Activated naive CD4-positive, alpha-beta T cell treated with anti-CD3 and anti-CD28 coated beads, Interleukin-2, amount 10 ng/mL, durations not matched to agents 7 days and 5 days (primary cell): ENCODE measurements at regions not wholly inside any gene's neighbourhood (a gene's known extent, or its start where the extent isn't known, plus 50 kb on each side); places are given as distances from the start of the nearest gene placed in this dataset.

Experiments used
- CTCF ChIA-PET: fragments of 350-600 bp; sonication (Branson Sonifier 250); formaldehyde crosslinking; loops from one replicate; lab custom pipeline; 2021; ENCODE audit warnings: antibody characterized with exemption; lab: Charles Lee
- DNase-seq: peaks from one replicate; pipeline ENCODE4 v3.0.0-alpha.2; 2020
- H3K27ac Mint-ChIP-seq: one replicate; pipeline ENCODE4 v1.8.0; 2021; ENCODE audit warnings: mild to moderate bottlenecking, moderate library complexity, mixed read lengths
- H3K27me3 Mint-ChIP-seq: one replicate; pipeline ENCODE4 v1.8.0; 2021; ENCODE audit warnings: mild to moderate bottlenecking, mixed read lengths
- H3K36me3 Mint-ChIP-seq: one replicate; pipeline ENCODE4 v1.8.0; 2021; ENCODE audit warnings: mixed read lengths
- H3K4me1 Mint-ChIP-seq: one replicate; pipeline ENCODE4 v1.8.0; 2021; ENCODE audit warnings: mixed read lengths
- H3K4me3 Mint-ChIP-seq: one replicate; pipeline ENCODE4 v1.8.0; 2021; ENCODE audit warnings: mild to moderate bottlenecking, moderate library complexity, mixed read lengths
- H3K9me3 Mint-ChIP-seq: one replicate; pipeline ENCODE4 v1.8.0; 2021; ENCODE audit warnings: mixed read lengths

DNA sequence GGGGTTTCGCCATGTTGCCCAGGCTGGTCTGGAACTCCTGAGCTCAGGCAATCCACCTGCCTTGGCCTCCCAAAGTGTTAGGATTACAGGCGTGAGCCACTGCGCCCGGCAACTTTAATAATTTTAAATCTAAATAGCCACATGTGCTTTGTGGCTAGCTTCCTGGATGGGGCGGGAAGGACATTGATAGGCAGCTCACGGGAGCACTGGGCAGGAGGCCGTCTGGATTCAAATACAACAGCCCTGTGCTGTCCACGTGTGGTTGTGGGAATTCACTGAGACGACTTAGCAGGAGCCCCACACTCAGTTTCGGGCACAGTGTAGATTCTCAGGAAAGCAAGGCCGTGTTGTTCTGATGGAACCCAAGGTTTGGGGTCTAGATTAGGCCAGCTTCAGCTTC, 177.1 kb downstream of the ETS2 start:
- H3K27ac Mint-ChIP-seq = no peak overlapping the region
- H3K36me3 Mint-ChIP-seq = no peaks in the 10 kb centered on the region
- CTCF ChIA-PET = interaction anchor here (0.9 to 1.1 kb wide), 2 partner anchors 20 to 25 kb away, joined by 3 to 4 read pairs; no protein-coding TSS in a partner anchor
- H3K27me3 Mint-ChIP-seq = peaks cover 51% of the 10 kb centered on the region
- no peak for DNase-seq
- no peaks in the 10 kb centered on the region for H3K9me3 Mint-ChIP-seq
- H3K4me1 Mint-ChIP-seq = peaks cover 24% of the 10 kb centered on the region
- no peak overlapping the region for H3K4me3 Mint-ChIP-seq

DNA sequence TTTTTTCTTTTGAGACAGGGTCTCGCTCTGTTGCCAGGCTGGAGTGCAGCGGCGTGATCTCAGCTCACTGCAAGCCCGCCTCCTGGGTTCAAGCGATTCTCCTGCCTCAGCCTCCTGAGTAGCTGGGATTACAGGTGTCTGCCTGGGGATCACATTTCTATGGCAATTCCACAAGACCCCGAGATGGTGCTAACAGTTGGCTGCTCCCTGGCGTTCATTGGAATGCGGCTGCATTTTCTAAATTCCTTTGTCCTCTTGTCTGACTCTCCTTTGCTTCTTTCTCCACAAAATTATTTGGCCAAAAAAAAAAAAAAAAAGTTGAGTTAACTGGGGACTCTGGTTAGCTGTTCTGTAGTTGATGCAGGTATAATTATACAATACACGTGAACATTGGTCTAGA, 176.4 kb downstream of the ETS2 start:
- Mint-ChIP-seq H3K27me3 (peaks cover 44% of the 10 kb centered on the region), H3K4me1 (peaks cover 24% of the 10 kb centered on the region)
- CTCF ChIA-PET = no interaction called here

DNA sequence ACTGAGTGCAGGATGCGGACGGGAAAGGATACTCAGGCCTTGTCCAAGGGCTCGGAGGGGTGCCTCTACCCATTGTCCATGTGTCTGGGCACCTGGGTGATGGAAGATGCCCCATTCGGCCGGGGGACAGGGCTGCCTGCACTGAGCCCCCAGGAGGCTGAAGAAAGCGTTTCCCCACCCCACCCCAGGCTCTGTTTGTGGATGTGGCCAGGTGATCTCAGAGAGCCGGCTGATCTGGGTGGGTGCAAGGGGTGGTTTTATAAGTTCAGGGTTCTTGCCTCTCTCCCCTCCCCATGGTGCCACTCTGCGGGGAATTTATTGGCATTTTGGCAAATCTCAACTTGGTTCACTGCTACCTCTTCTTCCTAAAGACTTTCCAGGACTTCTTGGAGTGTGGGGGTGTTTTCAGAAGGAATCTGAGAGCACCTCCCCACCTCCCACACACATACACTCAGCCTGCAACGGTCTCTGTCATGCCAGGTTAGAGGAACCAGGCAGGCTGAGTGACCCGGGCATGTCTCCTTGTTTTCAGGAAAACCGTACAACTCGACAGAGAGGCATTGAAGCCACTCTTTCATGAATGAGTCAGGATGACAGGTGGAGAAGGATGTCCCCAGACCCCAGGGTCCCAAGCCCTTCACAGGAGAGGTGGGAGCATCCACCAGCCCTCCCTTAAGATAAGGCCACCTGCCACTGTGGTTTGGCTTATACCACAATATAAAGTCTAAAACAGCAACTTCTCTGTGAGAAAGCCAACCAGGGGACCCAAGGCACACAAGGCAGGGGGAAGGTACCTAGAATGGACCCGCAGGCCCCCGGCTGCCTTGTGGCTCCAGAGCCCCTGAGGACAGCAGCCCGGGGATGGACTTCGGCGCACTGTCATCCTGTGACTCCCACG, 174.9 kb downstream of the ETS2 start:
- Mint-ChIP-seq H3K36me3 (no peaks in the 10 kb centered on the region), H3K4me3 (no peak overlapping the region), H3K4me1 (peaks cover 18% of the 10 kb centered on the region), H3K9me3 (no peaks in the 10 kb centered on the region), H3K27ac (no peak overlapping the region), H3K27me3 (peaks cover 44% of the 10 kb centered on the region)
- CTCF ChIA-PET = no interaction called here
- no peak for DNase-seq

More for the DNA sequence above, 176.4 kb downstream of the ETS2 start:
- no peak for DNase-seq
- Mint-ChIP-seq H3K9me3 (no peaks in the 10 kb centered on the region), H3K27ac (no peak overlapping the region), H3K36me3 (no peaks in the 10 kb centered on the region), H3K4me3 (no peak overlapping the region)

DNA sequence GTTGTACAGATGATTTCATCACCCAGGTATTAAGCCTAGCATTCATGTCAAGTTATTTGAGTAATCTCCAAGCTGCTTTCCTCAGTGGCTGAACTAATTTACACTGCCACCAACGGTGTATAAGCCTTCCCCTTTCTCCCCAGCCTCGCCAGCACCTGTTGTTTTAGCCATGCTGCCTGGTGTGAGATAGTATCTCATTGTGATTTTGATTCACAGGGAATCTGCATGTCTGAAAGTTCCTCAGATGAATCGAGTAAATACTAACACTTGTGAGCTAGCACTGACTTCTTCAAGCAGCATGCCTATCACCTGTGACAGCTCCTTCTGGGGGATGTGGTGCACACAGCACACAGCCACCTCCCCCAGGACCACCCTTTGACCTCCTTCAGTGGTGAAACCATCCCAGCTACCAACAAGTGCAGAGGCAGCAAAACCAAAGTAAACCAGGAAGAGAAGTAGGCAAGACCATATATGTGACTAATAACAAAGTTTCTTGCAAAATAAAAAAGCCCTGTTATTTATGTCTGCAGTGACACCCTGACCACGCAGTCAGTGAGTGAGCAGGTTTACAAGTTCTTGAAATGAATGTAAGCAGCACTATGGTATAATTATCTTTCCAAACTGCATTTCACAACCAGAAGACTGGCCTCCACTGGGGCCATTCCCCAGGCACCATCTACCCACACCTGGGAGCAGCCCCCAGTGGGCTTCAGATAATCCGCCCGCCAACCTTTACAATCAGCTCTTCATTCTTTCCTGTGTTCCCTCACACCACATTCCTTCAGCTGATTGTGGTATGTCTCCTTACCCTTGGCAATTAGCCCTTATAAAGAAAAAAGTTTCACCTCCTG, 173.8 kb downstream of the ETS2 start:
- DNase-seq = no peak
- peaks cover 36% of the 10 kb centered on the region for H3K27me3 Mint-ChIP-seq

DNA sequence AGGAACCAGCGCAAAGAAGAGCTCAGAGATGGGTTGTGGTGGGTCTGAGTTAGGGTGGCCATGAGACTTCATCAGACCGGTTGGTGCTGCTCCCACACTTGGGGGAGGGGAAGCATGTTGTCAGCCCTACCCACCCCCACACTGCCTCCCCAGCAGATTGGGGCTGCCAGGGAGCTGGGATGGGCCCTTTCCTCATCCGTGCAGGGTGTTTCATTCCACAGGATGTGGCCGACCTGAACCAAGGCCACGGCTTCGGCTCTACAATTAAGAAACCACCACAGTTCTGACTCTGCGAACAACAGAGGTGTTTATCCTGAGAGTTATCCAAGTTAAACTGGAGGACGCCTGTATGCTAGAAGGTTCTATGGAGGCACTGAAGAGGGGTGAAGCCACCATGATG, 171.2 kb downstream of the ETS2 start:
- H3K27me3 Mint-ChIP-seq = peaks cover 28% of the 10 kb centered on the region
- CTCF ChIA-PET = no interaction called here
- H3K4me1 Mint-ChIP-seq = peaks cover 3% of the 10 kb centered on the region
- no peak overlapping the region for H3K4me3 Mint-ChIP-seq
- no peaks in the 10 kb centered on the region for H3K9me3 Mint-ChIP-seq
- no peak overlapping the region for H3K27ac Mint-ChIP-seq
- no peak for DNase-seq
- H3K36me3 Mint-ChIP-seq = no peaks in the 10 kb centered on the region

More for the DNA sequence above, 173.8 kb downstream of the ETS2 start:
- H3K9me3 Mint-ChIP-seq = no peaks in the 10 kb centered on the region
- no peaks in the 10 kb centered on the region for H3K36me3 Mint-ChIP-seq
- peaks cover 7% of the 10 kb centered on the region for H3K4me1 Mint-ChIP-seq
- H3K27ac Mint-ChIP-seq = no peak overlapping the region
- CTCF ChIA-PET = no interaction called here
- H3K4me3 Mint-ChIP-seq = no peak overlapping the region

DNA sequence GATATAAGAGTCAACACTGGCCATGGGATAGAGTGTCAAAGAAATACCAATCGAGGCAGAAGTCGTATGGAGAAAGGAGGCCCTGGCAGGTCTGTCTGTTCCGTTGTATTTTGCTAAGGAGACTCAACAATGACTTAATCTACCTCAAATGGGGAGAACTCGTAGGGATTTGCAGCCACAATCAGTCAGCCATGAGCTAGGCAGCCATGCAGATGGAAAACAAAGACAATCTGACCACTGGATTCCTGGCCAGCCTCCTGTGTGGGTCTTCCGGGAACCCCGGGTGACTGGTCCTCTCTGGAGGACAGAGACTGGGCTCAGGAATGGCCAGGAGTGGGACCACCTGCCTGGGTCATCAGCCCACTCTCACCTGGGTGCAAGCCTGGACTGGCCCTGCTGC, 167.8 kb downstream of the ETS2 start:
- Mint-ChIP-seq H3K27me3 (peaks cover 6% of the 10 kb centered on the region), H3K9me3 (no peaks in the 10 kb centered on the region), H3K36me3 (no peaks in the 10 kb centered on the region), H3K4me1 (no peaks in the 10 kb centered on the region), H3K27ac (no peak overlapping the region), H3K4me3 (no peak overlapping the region)
- CTCF ChIA-PET = no interaction called here
- DNase-seq = no peak

DNA sequence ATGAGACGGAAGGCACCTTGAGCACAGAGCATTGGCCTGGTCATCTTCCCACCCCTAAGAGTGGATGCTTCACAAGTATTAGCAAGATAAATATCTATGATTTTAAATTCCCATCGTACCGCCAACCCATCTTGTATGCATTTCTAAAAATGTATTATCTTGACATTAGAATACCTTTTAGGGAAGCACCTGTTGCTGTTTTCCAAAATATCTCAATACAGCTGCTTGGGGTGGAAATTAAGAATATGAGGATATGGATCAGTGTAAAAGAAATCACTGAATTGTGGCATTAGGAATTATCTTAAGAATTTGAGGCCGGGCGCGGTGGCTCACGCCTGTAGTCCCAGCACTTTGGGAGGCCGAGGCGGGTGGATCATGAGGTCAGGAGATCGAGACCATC, 166.3 kb downstream of the ETS2 start:
- no peak overlapping the region for H3K4me3 Mint-ChIP-seq
- no peaks in the 10 kb centered on the region for H3K4me1 Mint-ChIP-seq
- no peak overlapping the region for H3K27ac Mint-ChIP-seq
- peaks cover 6% of the 10 kb centered on the region for H3K27me3 Mint-ChIP-seq
- H3K9me3 Mint-ChIP-seq = no peaks in the 10 kb centered on the region
- CTCF ChIA-PET = no interaction called here
- no peak for DNase-seq
- H3K36me3 Mint-ChIP-seq = no peaks in the 10 kb centered on the region

DNA sequence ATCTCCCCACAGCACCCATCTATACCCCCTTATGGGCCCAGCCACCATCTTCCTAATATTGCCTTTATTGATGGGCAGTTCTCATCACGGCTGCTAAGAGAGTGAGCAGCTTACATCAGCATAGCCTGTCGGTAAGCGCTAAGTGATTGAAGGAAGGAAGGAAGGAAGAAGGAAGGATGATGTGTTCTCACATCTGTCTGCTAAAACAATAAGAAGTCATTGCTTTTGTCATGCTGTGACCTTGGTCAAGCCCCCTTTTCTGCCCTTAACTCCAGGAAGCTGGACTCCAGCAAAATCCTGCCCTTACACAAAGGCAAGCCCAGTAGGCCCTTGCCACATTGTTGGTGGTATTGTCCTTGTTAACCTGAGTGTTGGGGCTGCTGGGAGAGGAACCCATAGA, 165.0 kb downstream of the ETS2 start:
- Mint-ChIP-seq H3K4me1 (no peaks in the 10 kb centered on the region), H3K27me3 (no peaks in the 10 kb centered on the region), H3K9me3 (no peaks in the 10 kb centered on the region), H3K36me3 (no peaks in the 10 kb centered on the region), H3K4me3 (no peak overlapping the region), H3K27ac (no peak overlapping the region)
- CTCF ChIA-PET = no interaction called here
- DNase-seq = no peak

DNA sequence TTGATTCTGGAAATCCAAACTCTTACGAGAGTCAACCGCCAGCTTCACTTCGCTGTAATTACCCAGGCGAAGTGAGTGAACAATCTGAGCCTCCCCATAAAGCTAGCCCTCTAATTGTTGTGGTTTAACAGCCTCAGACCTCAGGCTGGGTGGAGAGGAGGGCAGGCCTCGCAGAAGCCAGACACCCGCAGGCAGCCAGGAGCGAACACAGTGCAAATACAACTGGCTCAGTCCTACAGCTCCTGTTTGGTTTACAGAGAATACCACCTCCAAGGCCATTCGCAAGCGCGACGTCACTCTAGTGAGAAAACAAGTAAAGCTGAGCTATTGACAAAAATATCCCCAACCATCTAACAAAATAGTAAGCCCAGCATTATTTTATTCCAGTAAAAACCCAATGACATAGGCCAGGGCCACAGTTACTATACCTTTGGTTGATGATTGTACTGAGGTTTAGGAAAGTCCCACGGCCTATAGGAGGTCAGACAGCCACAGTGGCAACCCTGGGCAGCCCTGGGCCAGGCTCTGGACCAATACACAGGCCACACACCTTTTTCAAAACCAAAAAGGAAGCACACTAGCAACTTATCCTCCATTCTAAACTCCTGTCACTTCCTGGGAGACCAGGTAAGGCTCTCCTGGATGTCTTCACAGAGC, 163.3 kb downstream of the ETS2 start:
- no peaks in the 10 kb centered on the region for H3K36me3 Mint-ChIP-seq
- H3K4me3 Mint-ChIP-seq = no peak overlapping the region
- H3K27me3 Mint-ChIP-seq = no peaks in the 10 kb centered on the region
- CTCF ChIA-PET = no interaction called here
- DNase-seq = no peak
- no peak overlapping the region for H3K27ac Mint-ChIP-seq
- H3K4me1 Mint-ChIP-seq = no peaks in the 10 kb centered on the region
- H3K9me3 Mint-ChIP-seq = no peaks in the 10 kb centered on the region

DNA sequence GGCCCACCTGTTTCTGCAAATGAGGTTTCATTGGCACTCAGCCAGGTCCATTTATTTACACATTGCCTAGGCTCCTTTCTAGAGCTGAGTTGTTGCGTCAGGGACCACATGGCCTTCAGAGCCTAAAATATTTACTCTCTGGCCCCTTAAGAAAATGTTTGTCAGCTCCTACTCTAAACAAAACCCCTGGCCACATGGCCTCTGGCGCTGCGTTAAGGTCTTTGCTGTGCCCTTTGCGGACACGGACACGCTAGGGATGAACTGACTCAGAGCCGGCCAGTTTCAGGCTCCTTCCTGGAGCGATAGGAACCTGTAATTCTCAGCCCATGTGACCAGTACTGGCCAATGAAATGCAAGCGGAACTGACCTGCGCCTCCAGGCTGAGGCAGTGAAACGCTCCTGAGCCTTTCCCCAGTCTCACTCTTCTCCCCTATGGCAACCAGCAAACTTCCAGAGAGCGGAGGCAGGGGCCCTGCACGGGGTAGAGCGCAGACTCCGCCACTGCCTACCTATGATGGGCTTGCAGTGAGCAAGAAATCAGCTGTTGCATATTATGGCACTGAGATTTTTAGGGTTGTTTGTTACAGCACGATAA, 160.3 kb downstream of the ETS2 start:
- Mint-ChIP-seq H3K4me1 (no peaks in the 10 kb centered on the region), H3K27me3 (no peaks in the 10 kb centered on the region), H3K27ac (no peak overlapping the region), H3K36me3 (no peaks in the 10 kb centered on the region), H3K4me3 (no peak overlapping the region), H3K9me3 (peaks cover 8% of the 10 kb centered on the region)
- no peak for DNase-seq
- CTCF ChIA-PET = no interaction called here

DNA sequence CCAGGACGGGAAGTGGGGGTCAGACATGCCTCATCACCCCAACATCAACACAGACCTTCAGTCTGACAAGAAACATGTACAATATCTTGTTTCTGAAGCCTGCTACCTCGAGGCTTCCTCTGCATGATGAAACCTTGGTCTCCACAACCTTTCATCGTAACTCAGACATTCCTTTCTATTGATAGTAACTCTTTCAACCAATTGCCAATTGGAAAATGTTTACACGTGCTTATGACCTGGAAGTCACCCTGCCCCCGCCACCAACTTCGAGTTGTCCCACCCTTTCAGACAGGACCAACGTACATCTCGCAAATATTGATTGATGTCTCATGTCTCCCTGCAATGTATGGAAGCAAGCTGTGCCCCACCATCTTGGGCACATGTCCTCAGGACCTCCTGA, 159.5 kb downstream of the ETS2 start:
- DNase-seq = no peak
- H3K9me3 Mint-ChIP-seq = peaks cover 8% of the 10 kb centered on the region
- no peak overlapping the region for H3K27ac Mint-ChIP-seq
- no peaks in the 10 kb centered on the region for H3K4me1 Mint-ChIP-seq
- H3K27me3 Mint-ChIP-seq = no peaks in the 10 kb centered on the region
- CTCF ChIA-PET = no interaction called here
- H3K4me3 Mint-ChIP-seq = no peak overlapping the region
- no peaks in the 10 kb centered on the region for H3K36me3 Mint-ChIP-seq

DNA sequence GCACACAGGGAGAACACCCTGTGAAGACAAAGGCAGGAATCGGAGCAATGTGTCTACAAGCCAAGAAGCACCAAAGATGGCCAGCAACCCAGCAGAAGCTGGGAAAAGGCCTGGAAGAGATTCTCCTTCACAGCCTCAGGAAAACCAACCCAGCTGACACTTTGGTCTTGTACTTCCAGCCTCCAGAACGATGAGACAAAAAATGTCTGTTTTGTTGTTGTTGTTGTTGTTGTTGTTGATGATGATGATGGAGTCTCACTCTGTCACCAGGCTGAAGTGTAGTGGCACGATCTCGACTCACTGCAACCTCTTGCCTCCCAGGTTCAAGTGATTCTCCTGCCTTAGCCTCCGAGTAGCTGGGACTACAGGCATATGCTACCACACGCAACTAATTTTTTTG, 157.3 kb downstream of the ETS2 start:
- Mint-ChIP-seq H3K27ac (no peak overlapping the region), H3K27me3 (peaks cover under 1% of the 10 kb centered on the region), H3K4me1 (no peaks in the 10 kb centered on the region), H3K36me3 (no peaks in the 10 kb centered on the region), H3K9me3 (peaks cover 8% of the 10 kb centered on the region), H3K4me3 (no peak overlapping the region)
- no peak for DNase-seq
- CTCF ChIA-PET = interaction anchor here (1.1 kb wide), 1 partner anchor 20 kb away, joined by 3 read pairs; no protein-coding TSS in a partner anchor

DNA sequence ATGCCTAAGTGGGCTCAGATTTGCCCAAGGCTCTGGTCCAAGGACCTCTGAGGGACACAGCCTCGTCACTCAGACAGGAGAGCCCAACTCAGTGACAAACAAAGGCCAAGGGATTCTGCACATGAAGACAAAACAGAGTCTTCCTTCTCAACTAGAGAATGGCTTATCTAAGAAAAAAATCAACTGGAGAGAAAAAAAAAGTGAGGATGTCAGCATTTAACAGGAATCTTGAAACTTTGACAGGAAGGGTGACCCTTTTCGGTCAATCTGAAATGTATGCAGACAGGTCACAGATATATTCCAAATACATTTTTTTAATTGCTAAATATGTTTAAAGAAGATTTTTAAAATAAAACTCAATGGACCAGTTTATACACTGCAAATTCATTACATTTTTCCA, 154.5 kb downstream of the ETS2 start:
- CTCF ChIA-PET = no interaction called here
- DNase-seq = no peak
- Mint-ChIP-seq H3K36me3 (no peaks in the 10 kb centered on the region), H3K4me1 (no peaks in the 10 kb centered on the region), H3K4me3 (no peak overlapping the region), H3K27ac (no peak overlapping the region), H3K9me3 (peaks cover 8% of the 10 kb centered on the region), H3K27me3 (peaks cover 3% of the 10 kb centered on the region)

DNA sequence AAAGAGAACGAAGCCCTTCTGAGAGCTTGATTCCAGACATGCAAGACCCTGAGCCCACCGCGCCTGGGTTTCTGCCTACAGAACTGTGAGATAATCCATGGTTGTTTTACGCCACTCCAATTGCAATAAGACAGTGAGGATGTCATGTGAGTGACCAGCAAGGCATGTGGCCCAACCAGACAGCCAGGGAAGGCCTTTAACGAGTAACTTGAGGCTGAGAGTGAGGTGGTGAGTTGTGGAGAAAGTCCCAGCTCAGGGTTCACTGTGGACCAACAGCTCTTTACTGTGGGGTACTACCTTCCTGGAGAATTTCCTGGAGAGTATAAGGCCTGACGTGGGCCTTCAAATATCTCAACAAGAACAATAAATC, 153.9 kb downstream of the ETS2 start:
- Mint-ChIP-seq H3K4me3 (no peak overlapping the region), H3K4me1 (no peaks in the 10 kb centered on the region), H3K9me3 (peaks cover 8% of the 10 kb centered on the region), H3K27ac (no peak overlapping the region), H3K27me3 (peaks cover 3% of the 10 kb centered on the region), H3K36me3 (no peaks in the 10 kb centered on the region)
- CTCF ChIA-PET = interaction anchor here (0.6 kb wide), 1 partner anchor 1447 kb away, joined by 3 read pairs; no protein-coding TSS in a partner anchor
- DNase-seq = no peak
